Heart right ventricle (tissue), 16 donors: ENCODE measurements at regions not wholly inside any gene's neighbourhood (a gene's known extent, or its start where the extent isn't known, plus 50 kb on each side); places are given as distances from the start of the nearest gene placed in this dataset.

Source experiments
- ATAC-seq, 8 donors: fragments of 200-7000 bp; cut with Tn5 transposase; one replicate each; pipeline ENCODE4 v1.9.1; 2020; ENCODE audit warnings: mild to moderate bottlenecking in 8 of 8, moderate library complexity in 8 of 8, moderate number of reproducible peaks in 1 of 8
- DNase-seq, 2 donors: peaks; one replicate each; pipeline ENCODE4 v3.0.0-alpha.2; 2020
- H3K27ac ChIP-seq, 10 donors: fragments of 200-600 bp; sonication (generic) in 2 of 10; one replicate each; pipeline versions ENCODE4 v1.5.0 to v1.8.0; 2020 to 2022; ENCODE audit warnings: mild to moderate bottlenecking in 3 of 10
- H3K27me3 ChIP-seq, 7 donors: fragments of 200-600 bp; one replicate each; pipeline ENCODE4 v1.8.0; 2021 to 2022; ENCODE audit warnings: mild to moderate bottlenecking in 2 of 7
- H3K36me3 ChIP-seq, 9 donors: fragments of 200-600 bp; sonication (generic) in 1 of 9; one replicate each; pipeline versions ENCODE4 v1.5.0 to v1.8.0; 2020 to 2022; ENCODE audit warnings: mild to moderate bottlenecking in 2 of 9
- H3K4me1 ChIP-seq, 9 donors: fragments of 200-600 bp; sonication (generic) in 1 of 9; one replicate each; pipeline versions ENCODE4 v1.5.0 to v1.8.0; 2020 to 2022; ENCODE audit warnings: mild to moderate bottlenecking in 4 of 9
- H3K4me3 ChIP-seq, 10 donors: fragments of 200-600 bp; sonication (generic) in 2 of 10; one replicate each; pipeline versions ENCODE4 v1.5.0 to v1.8.0; 2020 to 2022; ENCODE audit warnings: mild to moderate bottlenecking in 7 of 10, moderate library complexity in 2 of 10
- H3K9me3 ChIP-seq, 11 donors: fragments of 200-600 bp in 10 of 11; sonication (generic) in 2 of 11; one replicate each; pipeline versions ENCODE4 v1.5.0 to v1.8.0; 2013 to 2022; ENCODE audit warnings: mild to moderate bottlenecking in 2 of 11, control low read depth in 1 of 11, moderate library complexity in 1 of 11
- WGBS, 2 donors: extraction: QIAGEN DNeasy Blood & Tissue Kit; methylation state at CpG; one replicate each; pipeline ENCODE4 v1.1.7; 2013; ENCODE audit warnings: inconsistent platforms in 1 of 2; 5-methylcytosine and 5-hydroxymethylcytosine counted together
- intact Hi-C, 10 donors: fragments of 100-400 bp; cut with DNase I; formaldehyde crosslinking; loops; one replicate each; pipeline versions ENCODE4 v1.11.1 to v1.14.2; 2022
- TF ChIP-seq, protein P1 (sequence below), 9 donors: fragments of 200-600 bp; sonication (generic) in 2 of 9; IDR thresholded peaks; one replicate each; pipeline versions ENCODE4 v1.5.0 to v1.8.0; 2021 to 2022; ENCODE audit warnings: antibody characterized with exemption in 9 of 9, mild to moderate bottlenecking in 5 of 9, moderate library complexity in 1 of 9
- donor health status: Arrhythmogenic right ventricular cardiomyopathy.
- donor health status: ischemic (EF 13 %, LVEDD 7.1; RV severe dilation, severe dysfunction).
- donor health status: healthy with polysubstance abuse.
- donor health status: DM: no; HTN: yes; CAD: no.
- donor health status: DM: no; HTN: no; CAD: no.
- donor health status: ischemic (EF 25% LVEDD 6.9; RV normal size, moderate dysfunction).
- donor health status: ischemic (EF 25% LVEDD 5.7; RV mildly dilated, moderate dysfunction).
- donor health status: healthy.
- donor health status: DM: yes; HTN: yes; CAD: no.
- donor health status: Ischemic cardiomyopathy.
- donor health status: ischemic (EF 35%, LVEDD 5.7; RV mildly dilated, moderate dysfunction).
- donor health status: nonischemic (EF 11% LVEDD 7.7; RV severe dilation, severe dysfunction).
- donor health status: DM: yes; HTN: yes; CAD: no.
- donor health status: PGD.
- donor health status: ischemic (EF 29% LVEDD 5.4; RV normal size, mild dysfunction).
- donor health status: nonischemic (EF 23%, LVEDD 6.1; RV moderate dilation, normal function).

DNA sequence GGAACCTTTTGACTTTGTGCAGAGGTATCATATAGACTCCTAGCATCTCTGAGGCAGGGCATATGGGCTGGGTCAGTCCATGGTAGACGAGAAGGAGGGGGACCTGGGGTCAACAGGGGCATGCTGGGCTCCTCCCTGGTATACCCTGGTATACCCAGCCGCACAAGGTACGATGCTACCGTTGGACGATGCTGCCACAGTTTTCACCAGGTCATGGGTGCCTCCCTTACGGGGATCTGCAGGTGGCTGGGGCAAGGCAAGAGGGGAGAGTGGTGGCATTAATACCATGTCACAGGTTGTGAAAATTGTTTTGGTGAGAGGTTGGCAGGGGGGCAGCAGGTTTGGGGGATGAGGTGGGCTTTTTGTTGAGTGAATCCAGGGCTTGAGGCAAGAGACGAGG lies 149.8 kb downstream of the TSN start:
- peaks cover 0 to 6% (median 0%) of the 10 kb centered on the region in 11 donors for H3K9me3 ChIP-seq
- ATAC-seq: no peak
- intact Hi-C loops: no loop called here
- peaks cover 0 to 8% (median 0%) of the 10 kb centered on the region in 9 donors for H3K4me1 ChIP-seq
- no peak for DNase-seq
- no peak overlapping the region for H3K4me3 ChIP-seq
- H3K36me3 ChIP-seq: no peaks in the 10 kb centered on the region
- H3K27ac ChIP-seq: no peak overlapping the region
- 92 to 95% methylated on average over 7 of the region's 7 CpGs for WGBS, 2 donors
- TF ChIP-seq, protein P1, sequence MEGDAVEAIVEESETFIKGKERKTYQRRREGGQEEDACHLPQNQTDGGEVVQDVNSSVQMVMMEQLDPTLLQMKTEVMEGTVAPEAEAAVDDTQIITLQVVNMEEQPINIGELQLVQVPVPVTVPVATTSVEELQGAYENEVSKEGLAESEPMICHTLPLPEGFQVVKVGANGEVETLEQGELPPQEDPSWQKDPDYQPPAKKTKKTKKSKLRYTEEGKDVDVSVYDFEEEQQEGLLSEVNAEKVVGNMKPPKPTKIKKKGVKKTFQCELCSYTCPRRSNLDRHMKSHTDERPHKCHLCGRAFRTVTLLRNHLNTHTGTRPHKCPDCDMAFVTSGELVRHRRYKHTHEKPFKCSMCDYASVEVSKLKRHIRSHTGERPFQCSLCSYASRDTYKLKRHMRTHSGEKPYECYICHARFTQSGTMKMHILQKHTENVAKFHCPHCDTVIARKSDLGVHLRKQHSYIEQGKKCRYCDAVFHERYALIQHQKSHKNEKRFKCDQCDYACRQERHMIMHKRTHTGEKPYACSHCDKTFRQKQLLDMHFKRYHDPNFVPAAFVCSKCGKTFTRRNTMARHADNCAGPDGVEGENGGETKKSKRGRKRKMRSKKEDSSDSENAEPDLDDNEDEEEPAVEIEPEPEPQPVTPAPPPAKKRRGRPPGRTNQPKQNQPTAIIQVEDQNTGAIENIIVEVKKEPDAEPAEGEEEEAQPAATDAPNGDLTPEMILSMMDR (IDR thresholded peaks at IDR 0.05): no peak
- H3K27me3 ChIP-seq: peaks cover 0 to 33% (median 0%) of the 10 kb centered on the region in 7 donors

DNA sequence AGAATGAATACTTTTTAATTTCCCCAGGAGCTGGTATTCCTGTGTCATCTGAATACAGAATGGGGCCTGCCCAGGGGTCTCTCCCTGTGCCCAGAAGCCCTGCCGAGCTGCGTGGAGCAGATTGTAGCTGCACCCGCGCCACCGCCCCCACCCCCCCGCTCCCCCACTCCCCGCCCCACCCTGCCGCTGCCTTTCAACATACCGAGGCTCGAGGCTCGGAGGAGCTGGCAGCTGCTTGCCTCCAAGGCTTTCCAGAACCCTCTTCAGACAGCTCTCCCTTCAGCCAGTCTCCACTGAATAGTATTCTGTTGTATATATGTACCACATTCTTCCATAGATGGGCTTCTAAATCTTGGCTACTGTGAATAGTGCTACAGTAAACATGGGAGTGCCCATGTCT lies 150.7 kb downstream of the TSN start:
- H3K27me3 ChIP-seq: peaks cover 0 to 33% (median 0%) of the 10 kb centered on the region in 7 donors
- H3K36me3 ChIP-seq: no peaks in the 10 kb centered on the region
- H3K9me3 ChIP-seq: peaks cover 0 to 6% (median 0%) of the 10 kb centered on the region in 11 donors
- DNase-seq: peak in 1 of 2 donors; percentile 30
- peaks cover 0 to 8% (median 0%) of the 10 kb centered on the region in 9 donors for H3K4me1 ChIP-seq
- no peak overlapping the region for H3K27ac ChIP-seq
- WGBS, 2 donors: 76 to 77% methylated on average over 11 of the region's 11 CpGs
- no peak overlapping the region for H3K4me3 ChIP-seq
- intact Hi-C loops: no loop called here
- TF ChIP-seq, protein P1 (IDR thresholded peaks at IDR 0.05): no peak
- ATAC-seq: no peak

DNA sequence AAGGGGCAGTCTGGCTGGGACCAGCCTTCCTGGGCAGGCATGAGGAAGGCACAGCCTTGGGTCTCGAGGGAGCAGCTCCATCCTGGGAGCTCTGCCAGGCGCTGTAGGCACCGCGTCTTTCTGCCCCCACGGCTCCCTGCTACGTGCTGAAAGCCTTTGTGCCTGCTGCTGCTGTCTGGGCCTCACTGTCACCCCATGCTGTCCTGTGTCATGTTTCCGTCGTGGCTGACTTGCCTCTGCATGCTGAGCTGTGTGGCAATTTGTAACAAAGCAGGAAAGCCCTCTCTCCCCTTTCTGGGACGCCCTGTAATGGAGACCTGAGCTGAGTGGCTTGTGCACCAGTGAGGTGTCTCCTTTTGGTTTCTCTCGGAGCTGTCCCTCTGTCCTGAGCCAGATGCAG lies 152.5 kb downstream of the TSN start:
- ATAC-seq: no peak
- intact Hi-C loops: no loop called here

DNA sequence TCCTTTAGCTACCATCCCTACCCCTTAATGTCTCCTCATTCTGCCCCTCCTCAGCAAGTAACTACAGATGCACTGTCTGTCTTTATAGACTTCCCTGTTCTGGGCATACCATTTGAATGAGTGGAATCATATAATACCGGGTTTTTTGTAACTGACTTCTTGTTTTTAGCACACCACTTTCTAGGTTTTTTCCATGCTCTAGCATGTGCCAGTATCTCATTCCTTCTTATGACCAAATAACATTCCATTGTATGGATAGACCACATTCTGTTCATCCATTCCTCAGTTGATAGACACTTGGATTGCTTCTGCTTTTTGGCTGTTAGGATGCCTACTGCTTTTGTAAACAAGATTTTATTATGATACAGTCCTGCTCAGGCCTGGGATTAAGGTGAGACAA lies 154.7 kb downstream of the TSN start:
- no peaks in the 10 kb centered on the region for H3K36me3 ChIP-seq
- no peak overlapping the region for H3K27ac ChIP-seq
- H3K9me3 ChIP-seq: peaks cover 0 to 6% (median 0%) of the 10 kb centered on the region in 11 donors
- WGBS, 2 donors: 79 to 89% methylated on average over 1 of the region's 1 CpG
- intact Hi-C loops: no loop called here
- TF ChIP-seq, protein P1 (IDR thresholded peaks at IDR 0.05): no peak
- no peak for DNase-seq
- H3K27me3 ChIP-seq: peaks cover 0 to 13% (median 0%) of the 10 kb centered on the region in 7 donors
- H3K4me1 ChIP-seq: no peaks in the 10 kb centered on the region
- no peak overlapping the region for H3K4me3 ChIP-seq
- no peak for ATAC-seq

More for the DNA sequence above, 152.5 kb downstream of the TSN start:
- TF ChIP-seq, protein P1 (IDR thresholded peaks at IDR 0.05): no peak
- Histone ChIP-seq H3K4me3 (no peak overlapping the region), H3K27ac (no peak overlapping the region), H3K27me3 (peaks cover 0 to 24% (median 0%) of the 10 kb centered on the region in 7 donors), H3K36me3 (no peaks in the 10 kb centered on the region), H3K4me1 (no peaks in the 10 kb centered on the region), H3K9me3 (peaks cover 0 to 6% (median 0%) of the 10 kb centered on the region in 11 donors)
- no peak for DNase-seq
- 33 to 44% methylated on average over 10 of the region's 10 CpGs for WGBS, 2 donors
